Cardiac fibroblast (primary cell): ENCODE measurements at regions not wholly inside any gene's neighbourhood (a gene's known extent, or its start where the extent isn't known, plus 50 kb on each side); places are given as distances from the start of the nearest gene placed in this dataset.
"Not testable (repeated sequence)": the region's sequence is repeated elsewhere in the genome, so short reads cannot be mapped to it uniquely, and the experiment has no call there.

Experiments used
- DNase-seq, 2 donors: peaks; one replicate each; pipeline versions ENCODE4 v3.0.0 to v3.0.0-alpha.2; 2010; ENCODE audit warnings: low read depth in 2 of 2
- H3K4me3 ChIP-seq, 2 donors: replicated peaks in 1 of 2; 1 replicate in 1 of 2; 2 replicates in 1 of 2; pipeline ENCODE4 v1.5.1; 2011; ENCODE audit warnings: low read depth in 2 of 2, low read length in 2 of 2, mild to moderate bottlenecking in 2 of 2, moderate library complexity in 1 of 2
- CTCF ChIP-seq: IDR thresholded peaks from one replicate; pipeline ENCODE4 v1.5.1; 2011; ENCODE audit warnings: low read depth, mild to moderate bottlenecking, low read length, inconsistent platforms

GRCh38 chr3:159390656-159391212 lies 588.9 kb downstream of the MFSD1 start:
- H3K4me3 ChIP-seq: no peak overlapping the region
- no peak for TF ChIP-seq CTCF
- no peak for DNase-seq

DNA sequence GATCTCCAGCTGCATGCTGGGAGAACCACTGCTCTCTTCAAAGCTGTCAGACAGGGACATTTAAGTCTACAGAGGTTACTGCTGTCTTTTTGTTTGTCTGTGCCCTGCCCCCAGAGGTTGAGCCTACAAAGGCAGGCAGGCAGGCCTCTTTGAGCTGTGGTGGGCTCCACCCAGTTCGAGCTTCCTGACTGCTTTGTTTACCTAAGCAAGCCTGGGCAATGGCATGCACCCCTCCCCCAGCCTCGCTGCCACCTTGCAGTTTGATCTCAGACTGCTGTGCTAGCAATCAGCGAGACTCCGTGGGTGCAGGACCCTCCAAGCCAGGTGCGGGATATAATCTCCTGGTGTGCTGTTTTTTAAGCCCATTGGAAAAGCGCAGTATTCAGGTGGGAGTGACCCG lies 591.0 kb upstream of the IL12A start:
- H3K4me3 ChIP-seq, DNase-seq: not testable (repeated sequence)

- no peak for DNase-seq
- no peak for TF ChIP-seq CTCF
- H3K4me3 ChIP-seq: no peak overlapping the region
Observed at GRCh38 chr3:159401069-159401468, 587.6 kb upstream of the IL12A start.

GRCh38 chr3:159409711-159410110 lies 578.9 kb upstream of the IL12A start:
- H3K4me3 ChIP-seq, DNase-seq: not testable (repeated sequence)

GRCh38 chr3:159413319-159413718 lies 575.3 kb upstream of the IL12A start:
- DNase-seq: no peak
- TF ChIP-seq CTCF: no peak
- no peak overlapping the region for H3K4me3 ChIP-seq

DNA sequence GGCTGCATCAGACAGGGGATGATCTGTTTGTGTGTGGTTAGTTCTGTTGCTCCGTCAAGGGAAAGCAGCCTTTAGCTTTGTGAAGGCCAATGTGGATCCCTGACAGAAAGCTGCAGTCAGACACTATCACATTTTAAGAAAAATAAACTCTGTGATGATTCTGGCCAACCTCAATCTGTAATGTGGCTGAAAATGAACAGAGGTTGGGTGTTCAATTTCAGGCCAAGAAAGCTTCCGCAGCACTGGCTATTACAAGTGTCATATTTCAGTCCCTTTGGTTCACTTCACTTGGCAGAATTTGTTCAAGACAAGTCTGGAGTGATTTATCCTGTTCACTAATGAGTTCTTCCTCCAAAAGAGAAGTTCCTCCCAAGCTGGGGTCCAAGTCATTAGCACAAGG lies 571.8 kb upstream of the IL12A start:
- peak; percentile 20 to 29 for DNase-seq
- no peak for TF ChIP-seq CTCF
- no peak overlapping the region for H3K4me3 ChIP-seq

DNA sequence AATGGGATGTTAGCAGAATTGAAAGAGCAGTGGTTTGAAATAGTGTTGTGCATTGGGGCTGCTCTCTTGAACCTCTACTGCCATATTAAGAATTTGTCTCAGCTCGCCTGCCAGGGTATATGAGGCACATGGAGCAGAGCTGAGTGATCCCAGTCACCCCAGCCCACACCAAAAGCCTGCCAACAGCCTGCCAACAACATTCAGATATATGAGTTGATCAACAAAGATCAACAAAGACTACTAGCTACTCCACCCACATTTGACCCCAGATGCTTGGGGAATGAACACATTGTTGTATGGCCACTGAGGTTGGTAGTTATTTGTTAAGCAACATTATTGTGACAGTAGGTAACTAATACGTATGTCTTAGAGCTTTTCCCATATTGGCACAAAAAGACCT lies 570.9 kb upstream of the IL12A start:
- peak; percentile 2 to 49 for DNase-seq
- TF ChIP-seq CTCF: no peak
- no peak overlapping the region for H3K4me3 ChIP-seq

DNA sequence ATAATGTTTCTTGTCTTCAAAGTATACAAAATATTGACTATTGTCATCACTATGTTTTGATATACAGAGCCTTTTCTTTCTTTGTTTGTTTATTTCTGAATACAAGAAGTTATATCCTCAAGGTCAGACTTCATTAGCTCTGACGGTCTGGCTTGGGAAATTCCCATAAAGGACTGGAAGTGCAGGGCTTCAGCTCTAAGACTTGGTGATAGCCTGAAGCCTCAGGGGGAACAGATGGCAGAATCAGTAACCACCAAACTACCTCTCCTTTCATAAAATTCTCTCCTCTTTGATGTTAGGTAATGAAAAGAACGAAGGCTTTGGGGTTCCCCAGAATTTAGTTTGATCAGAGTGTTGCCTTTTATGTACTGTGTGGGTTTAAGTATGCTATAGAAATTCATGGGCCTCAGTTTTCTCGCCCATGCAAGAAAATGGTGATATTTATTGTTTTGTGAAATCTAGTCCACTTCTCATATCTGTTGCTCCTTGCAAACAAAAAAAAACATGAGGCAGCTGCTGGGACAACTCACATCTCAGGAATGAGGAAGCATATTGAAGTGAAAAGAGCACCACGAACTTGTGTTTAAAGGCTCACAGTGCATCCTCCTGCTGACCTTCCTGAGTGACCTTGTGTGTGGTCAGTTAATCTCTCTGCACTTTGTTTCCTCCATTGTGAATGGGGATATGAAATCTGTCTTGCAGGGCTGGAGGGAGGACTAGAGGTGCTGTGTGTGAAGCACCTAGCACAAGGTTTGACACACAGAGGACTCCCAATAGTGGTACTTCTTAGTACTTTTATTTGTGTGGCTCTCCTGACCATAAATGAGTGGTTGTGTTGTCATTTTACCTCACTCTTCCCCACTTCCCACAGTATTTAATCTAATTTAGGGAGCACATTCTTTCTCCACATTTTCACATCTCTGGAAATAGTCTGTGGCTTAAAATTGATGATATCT lies 569.8 kb upstream of the IL12A start:
- DNase-seq: peak; percentile 61 to 76
- H3K4me3 ChIP-seq: no peak overlapping the region
- TF ChIP-seq CTCF: no peak
